Endothelial cell (in vitro differentiated cells): ENCODE measurements at regions not wholly inside any gene's neighbourhood (a gene's known extent, or its start where the extent isn't known, plus 50 kb on each side); places are given as distances from the start of the nearest gene placed in this dataset.

Experiments used
- DNase-seq: peaks from one replicate; pipeline ENCODE4 v3.0.0; 2021; ENCODE audit warnings: low spot score
- H3K27ac Mint-ChIP-seq: one replicate; pipeline ENCODE4 v1.8.0; 2021; ENCODE audit warnings: mixed read lengths, inconsistent platforms; ENCODE audit not compliant: unreplicated experiment
- H3K27me3 Mint-ChIP-seq: one replicate; pipeline ENCODE4 v1.8.0; 2021; ENCODE audit warnings: mild to moderate bottlenecking, moderate library complexity, mixed read lengths, inconsistent platforms; ENCODE audit not compliant: unreplicated experiment
- H3K36me3 Mint-ChIP-seq: one replicate; pipeline ENCODE4 v1.8.0; 2021; ENCODE audit warnings: mild to moderate bottlenecking, low read depth, mixed read lengths, inconsistent platforms; ENCODE audit not compliant: unreplicated experiment
- H3K4me1 Mint-ChIP-seq: one replicate; pipeline ENCODE4 v1.8.0; 2021; ENCODE audit warnings: mild to moderate bottlenecking, mixed read lengths, inconsistent platforms; ENCODE audit not compliant: unreplicated experiment
- H3K4me3 Mint-ChIP-seq: one replicate; pipeline ENCODE4 v1.8.0; 2021; ENCODE audit warnings: mild to moderate bottlenecking, mixed read lengths, inconsistent platforms; ENCODE audit not compliant: unreplicated experiment
- H3K9me3 Mint-ChIP-seq: one replicate; pipeline ENCODE4 v1.8.0; 2021; ENCODE audit warnings: mixed read lengths, inconsistent platforms; ENCODE audit not compliant: unreplicated experiment
- TF ChIP-seq, protein P1 (sequence below): fragments of 200-600 bp; sonication (generic); IDR thresholded peaks from one replicate; pipeline ENCODE4 v1.5.0; 2021; ENCODE audit warnings: antibody characterized with exemption; ENCODE audit not compliant: unreplicated experiment

DNA sequence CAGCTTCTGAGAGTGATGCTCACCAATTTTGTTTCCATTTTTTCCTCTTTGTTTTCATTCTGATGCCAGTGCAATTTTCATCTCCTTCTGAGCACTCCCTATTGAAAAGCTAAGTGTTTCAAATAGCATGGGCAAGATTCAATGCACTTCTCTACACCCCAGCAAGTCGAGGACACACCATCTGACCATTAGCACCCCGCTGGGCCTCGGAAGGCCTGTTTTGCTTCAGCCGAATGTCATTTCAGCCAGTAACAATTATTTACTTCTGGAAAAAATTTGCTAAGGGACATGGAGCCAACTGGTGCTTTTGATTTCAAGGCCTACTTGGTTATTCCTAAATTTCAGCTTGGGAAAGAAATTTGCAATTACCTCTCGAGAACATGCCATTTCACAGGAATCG lies 392.4 kb downstream of the RNF144A start:
- Mint-ChIP-seq H3K4me3 (no peak overlapping the region), H3K9me3 (no peaks in the 10 kb centered on the region), H3K27me3 (no peaks in the 10 kb centered on the region), H3K4me1 (no peaks in the 10 kb centered on the region), H3K27ac (no peak overlapping the region), H3K36me3 (no peaks in the 10 kb centered on the region)
- no peak for DNase-seq
- TF ChIP-seq, protein P1, sequence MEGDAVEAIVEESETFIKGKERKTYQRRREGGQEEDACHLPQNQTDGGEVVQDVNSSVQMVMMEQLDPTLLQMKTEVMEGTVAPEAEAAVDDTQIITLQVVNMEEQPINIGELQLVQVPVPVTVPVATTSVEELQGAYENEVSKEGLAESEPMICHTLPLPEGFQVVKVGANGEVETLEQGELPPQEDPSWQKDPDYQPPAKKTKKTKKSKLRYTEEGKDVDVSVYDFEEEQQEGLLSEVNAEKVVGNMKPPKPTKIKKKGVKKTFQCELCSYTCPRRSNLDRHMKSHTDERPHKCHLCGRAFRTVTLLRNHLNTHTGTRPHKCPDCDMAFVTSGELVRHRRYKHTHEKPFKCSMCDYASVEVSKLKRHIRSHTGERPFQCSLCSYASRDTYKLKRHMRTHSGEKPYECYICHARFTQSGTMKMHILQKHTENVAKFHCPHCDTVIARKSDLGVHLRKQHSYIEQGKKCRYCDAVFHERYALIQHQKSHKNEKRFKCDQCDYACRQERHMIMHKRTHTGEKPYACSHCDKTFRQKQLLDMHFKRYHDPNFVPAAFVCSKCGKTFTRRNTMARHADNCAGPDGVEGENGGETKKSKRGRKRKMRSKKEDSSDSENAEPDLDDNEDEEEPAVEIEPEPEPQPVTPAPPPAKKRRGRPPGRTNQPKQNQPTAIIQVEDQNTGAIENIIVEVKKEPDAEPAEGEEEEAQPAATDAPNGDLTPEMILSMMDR, result no peak

DNA sequence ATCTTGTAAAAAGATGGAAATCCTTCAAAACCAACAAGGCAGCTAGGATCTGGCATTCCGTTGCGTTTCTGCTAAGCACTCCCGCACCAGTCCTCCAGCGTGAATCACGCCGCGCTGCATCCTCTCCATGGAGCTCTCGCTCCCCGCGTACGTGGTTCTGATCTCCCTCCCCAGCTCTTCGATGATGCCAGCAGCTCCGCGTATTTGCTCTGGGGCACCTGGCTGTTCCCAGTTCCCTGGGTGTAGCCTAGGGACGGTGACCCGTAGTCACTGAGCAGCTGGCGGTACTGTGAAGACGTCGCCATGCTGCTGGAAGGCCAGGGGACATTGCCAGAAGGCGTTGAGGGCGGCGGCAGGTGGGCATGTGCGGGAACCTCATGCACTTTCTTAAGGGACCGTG lies 407.5 kb downstream of the RNF144A start:
- Mint-ChIP-seq H3K4me1 (peaks cover 35% of the 10 kb centered on the region), H3K9me3 (no peaks in the 10 kb centered on the region), H3K27ac (no peak overlapping the region), H3K4me3 (no peak overlapping the region), H3K27me3 (no peaks in the 10 kb centered on the region), H3K36me3 (no peaks in the 10 kb centered on the region)
- TF ChIP-seq, protein P1, result no peak
- no peak for DNase-seq

DNA sequence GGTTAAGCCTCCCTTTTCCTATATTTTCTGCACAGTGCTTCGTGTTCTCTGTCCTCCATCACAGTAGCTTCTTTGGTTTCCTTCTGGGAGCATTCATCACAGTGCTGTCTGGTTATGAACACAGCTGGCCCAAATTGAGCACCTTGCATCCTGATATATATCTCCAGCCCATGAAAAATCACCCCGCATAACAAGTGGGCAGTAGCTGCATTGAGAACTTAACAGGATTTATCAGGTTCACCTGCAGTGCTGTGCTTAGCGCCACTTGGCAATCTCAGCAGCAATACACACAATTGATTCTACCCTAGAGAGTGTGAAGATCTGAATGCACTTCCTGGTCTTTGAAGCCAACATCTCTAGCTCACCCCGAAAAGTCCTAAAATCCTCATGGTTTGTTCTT lies 408.0 kb downstream of the RNF144A start:
- Mint-ChIP-seq H3K27me3 (peaks cover 2% of the 10 kb centered on the region), H3K27ac (no peak overlapping the region), H3K4me3 (no peak overlapping the region), H3K9me3 (no peaks in the 10 kb centered on the region), H3K4me1 (peaks cover 36% of the 10 kb centered on the region), H3K36me3 (no peaks in the 10 kb centered on the region)
- TF ChIP-seq, protein P1, result no peak
- no peak for DNase-seq

DNA sequence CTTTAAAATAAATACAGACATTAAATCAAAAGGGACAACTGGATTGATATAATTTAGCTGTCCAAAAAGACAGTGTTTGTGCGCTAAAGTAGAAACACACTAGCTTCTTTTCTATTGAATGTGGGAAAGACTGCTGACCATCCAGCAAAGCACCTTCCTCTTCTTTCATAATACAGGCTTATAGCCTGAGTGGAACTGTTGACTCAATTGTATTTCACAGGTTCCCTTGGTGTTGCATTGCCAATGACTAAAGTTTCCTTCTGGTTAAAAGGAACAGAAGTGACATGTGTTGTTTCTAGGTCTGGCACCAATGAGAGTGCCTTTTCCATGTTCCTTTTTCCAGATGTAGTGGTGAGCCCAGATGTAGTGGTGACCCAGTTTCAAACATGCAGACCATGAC lies 412.3 kb downstream of the RNF144A start:
- Mint-ChIP-seq H3K4me3 (no peak overlapping the region), H3K4me1 (peaks cover 21% of the 10 kb centered on the region), H3K27me3 (peaks cover 4% of the 10 kb centered on the region), H3K27ac (peak overlapping the region; percentile 4), H3K36me3 (no peaks in the 10 kb centered on the region), H3K9me3 (no peaks in the 10 kb centered on the region)
- DNase-seq, result no peak
- TF ChIP-seq, protein P1, result no peak

DNA sequence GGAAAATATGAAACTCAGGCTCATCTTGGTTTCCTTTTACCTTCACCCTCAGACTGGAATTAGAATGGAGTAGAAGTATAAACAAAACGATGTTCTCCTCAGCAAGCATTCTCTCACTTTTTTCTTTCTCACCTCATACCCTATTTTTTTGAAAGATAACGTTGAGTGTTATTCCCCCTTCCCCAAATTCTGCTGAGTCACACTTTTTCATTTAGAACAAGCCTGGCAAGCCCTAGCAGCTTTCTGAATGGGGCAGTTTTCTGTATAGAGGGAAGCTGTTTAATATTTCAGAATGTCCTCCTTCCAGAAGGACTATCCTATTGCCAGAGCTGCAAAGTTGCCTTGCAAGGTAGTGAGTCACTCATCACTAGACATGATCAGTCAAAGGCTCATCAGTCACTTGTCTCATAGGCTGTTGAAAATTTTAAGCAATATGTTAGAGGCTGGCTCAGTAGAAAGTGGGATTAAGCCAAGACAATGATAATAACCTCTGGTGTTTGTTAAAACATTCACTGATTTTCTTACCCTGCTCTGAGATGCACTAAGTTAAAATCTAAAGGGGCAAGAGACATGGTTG lies 416.1 kb downstream of the RNF144A start:
- Mint-ChIP-seq H3K4me1 (peaks cover 17% of the 10 kb centered on the region), H3K27me3 (peaks cover 4% of the 10 kb centered on the region), H3K36me3 (no peaks in the 10 kb centered on the region), H3K27ac (no peak overlapping the region), H3K9me3 (no peaks in the 10 kb centered on the region), H3K4me3 (no peak overlapping the region)
- no peak for DNase-seq
- TF ChIP-seq, protein P1, result no peak
